ENCODE measurements at regions not wholly inside any gene's neighbourhood (a gene's known extent, or its start where the extent isn't known, plus 50 kb on each side); places are given as distances from the start of the nearest gene placed in this dataset.

DNA sequence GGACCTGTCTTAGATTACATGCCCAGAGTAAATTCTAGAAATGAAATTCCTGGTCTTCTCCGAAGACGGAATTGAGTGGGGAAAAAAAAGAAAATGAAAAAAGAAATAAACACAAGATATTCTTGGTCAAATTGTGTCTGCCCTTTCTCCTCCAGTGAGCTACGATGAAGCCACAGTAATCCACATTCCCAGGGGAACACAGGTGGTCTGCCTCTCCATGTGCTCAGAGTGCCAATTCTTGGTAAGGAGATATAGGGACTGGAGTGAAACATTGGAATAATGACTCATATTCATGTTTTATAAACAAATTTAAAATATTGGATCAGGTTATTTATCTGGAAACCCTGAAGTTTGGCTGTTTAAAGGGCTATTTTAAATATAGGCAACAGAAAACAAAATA lies 54.2 kb upstream of the MGST2 start:
- ATAC-seq (ENCODE audit: low read depth) = no peak

More for the DNA sequence above, 54.2 kb upstream of the MGST2 start:
- Histone ChIP-seq H3K27me3 (ENCODE audit: control insufficient read depth, insufficient read depth, low read length) (peaks cover 3% of the 10 kb centered on the region), H3K56ac (ENCODE audit: extremely low read depth, insufficient read depth, low read length) (no peak overlapping the region), H4K8ac (ENCODE audit: low read depth in 2 of 2, low read length in 2 of 2) (no peak overlapping the region), H2AFZ (replicated peaks; ENCODE audit: low read length, poor library complexity) (no peak overlapping the region), H3K23ac (ENCODE audit: low read depth, low read length) (no peak overlapping the region), H3K14ac (replicated peaks; ENCODE audit: low read depth, low read length) (no peak overlapping the region), H3K79me1 (ENCODE audit: low read depth in 1 of 2, low read length in 2 of 2) (no peaks in the 10 kb centered on the region), H2BK15ac (ENCODE audit: low read depth, low read length) (no peak overlapping the region), H2BK120ac (ENCODE audit: low read depth, low read length) (no peak overlapping the region), H3K18ac (ENCODE audit: low read depth, low read length) (no peak overlapping the region), H3K9ac (ENCODE audit: low read depth, low read length) (no peak overlapping the region), H4K20me1 (ENCODE audit: insufficient read depth, low read length) (no peaks in the 10 kb centered on the region), H3K9me1 (ENCODE audit: insufficient read depth, low read length) (no peaks in the 10 kb centered on the region), H2AK9ac (replicated peaks; ENCODE audit: low read depth, low read length, poor library complexity) (no peak overlapping the region), H4K5ac (ENCODE audit: low read depth, low read length) (no peak overlapping the region), H3K9me3 (ENCODE audit: control insufficient read depth, insufficient read depth, low read length) (no peaks in the 10 kb centered on the region), H2BK20ac (ENCODE audit: low read depth, low read length) (no peak overlapping the region), H2AK5ac (ENCODE audit: low read depth, low read length) (no peak overlapping the region), H3K4ac (ENCODE audit: low read depth, low read length) (no peak overlapping the region), H2BK5ac (ENCODE audit: low read depth, low read length, poor library complexity, severe bottlenecking) (no peak overlapping the region), H4K91ac (ENCODE audit: insufficient read depth, low read depth, low read length) (no peak overlapping the region), H3K4me2 (ENCODE audit: low read depth, low read length) (no peak overlapping the region), H3K27ac (ENCODE audit: insufficient read depth, low read length) (no peak overlapping the region), H3K4me3 (ENCODE audit: insufficient read depth, low read depth, low read length) (no peak overlapping the region), H3K4me1 (ENCODE audit: control insufficient read depth, insufficient read depth, low read length) (peaks cover 2% of the 10 kb centered on the region; the same call in 1 of the 2 replicates), H3K36me3 (ENCODE audit: control insufficient read depth, insufficient read depth, low read length) (no peaks in the 10 kb centered on the region)
- no TSS peak for BruUV-seq (replicated peaks)
- WGBS, 2 experiments (ENCODE audit: extremely low coverage in 2 of 2, insufficient read length in 1 of 2) = no CpG with 5 or more reads among the region's 3 CpGs
- in situ Hi-C loops (cut with MboI; ENCODE audit: low sequenced_read_pairs) (no loop called here), intact Hi-C loops (cut with micrococcal nuclease) (no loop called here), dilution Hi-C loops (cut with HindIII; ENCODE audit: low sequenced_read_pairs, unreplicated experiment) (no loop called here)
- no peak for DNase-seq
- CTCF ChIA-PET = interaction anchor here (1.2 kb wide), 1 partner anchor 45 kb away, joined by 3 read pairs; no protein-coding TSS in a partner anchor
- TF ChIP-seq USF2 (IDR thresholded peaks at IDR 0.05; ENCODE audit: low read depth, low read length) = no peak
- POLR2A ChIA-PET (ENCODE audit: unreplicated experiment) = no interaction called here
